ENCODE measurements at regions not wholly inside any gene's neighbourhood (a gene's known extent, or its start where the extent isn't known, plus 50 kb on each side); places are given as distances from the start of the nearest gene placed in this dataset.
"Not testable (repeated sequence)": the region's sequence is repeated elsewhere in the genome, so short reads cannot be mapped to it uniquely, and the experiment has no call there.

GRCh38 chr14:30244348-30244747 lies 314.6 kb upstream of the G2E3 start:
- in situ Hi-C loops (cut with MboI); H3K4me2 ChIP-seq (ENCODE audit: control insufficient read depth, insufficient read depth); POLR2A ChIA-PET; FAIRE-seq; H2AFZ ChIP-seq (ENCODE audit: control insufficient read depth, low read depth, low read length); H3K27ac ChIP-seq (ENCODE audit: control insufficient read depth, insufficient read depth); H3K9me3 ChIP-seq (replicated peaks; ENCODE audit: control insufficient read depth, insufficient read depth, low read length); CTCF ChIA-PET; H3K27me3 ChIP-seq (replicated peaks in 1 of 2; ENCODE audit: control insufficient read depth in 2 of 2, insufficient read depth in 2 of 2, low read length in 1 of 2); H3K9ac ChIP-seq (ENCODE audit: control insufficient read depth, insufficient read depth, low read length); DNase-seq (ENCODE audit: low read depth, low spot score); H3K4me1 ChIP-seq (ENCODE audit: control insufficient read depth, insufficient read depth, low read length); H3K4me3 ChIP-seq; H3K79me2 ChIP-seq (ENCODE audit: control insufficient read depth, insufficient read depth, low read length); SMC1A ChIA-PET (ENCODE audit: uncharacterized antibody, unreplicated experiment); intact Hi-C loops (cut with micrococcal nuclease; ENCODE audit: unreplicated experiment); H4K20me1 ChIP-seq (ENCODE audit: control insufficient read depth, insufficient read depth); RAD21 ChIA-PET (ENCODE audit: unreplicated experiment); ATAC-seq; H3K36me3 ChIP-seq (ENCODE audit: control insufficient read depth in 2 of 2, insufficient read depth in 2 of 2, low read length in 1 of 2); BruUV-seq (replicated peaks): not testable (repeated sequence)
- 34% methylated on average over 4 of the region's 4 CpGs for whole genome bisulfite sequencing (ENCODE audit: insufficient coverage, insufficient replicate concordance, low lambda C conversion rate, missing lambda C conversion rate)

- CTCF ChIA-PET, result interaction anchor here (1.2 kb wide), 1 partner anchor 20 kb away, joined by 3 read pairs; no protein-coding TSS in a partner anchor
- intact Hi-C loops (cut with micrococcal nuclease; ENCODE audit: unreplicated experiment), result no loop called here
- Histone ChIP-seq H4K20me1 (ENCODE audit: control insufficient read depth, insufficient read depth) (no peaks in the 10 kb centered on the region), H3K9me3 (replicated peaks; ENCODE audit: control insufficient read depth, insufficient read depth, low read length) (no peaks in the 10 kb centered on the region), H3K9ac (ENCODE audit: control insufficient read depth, insufficient read depth, low read length) (no peak overlapping the region), H3K4me2 (ENCODE audit: control insufficient read depth, insufficient read depth) (no peak overlapping the region), H3K36me3 (ENCODE audit: control insufficient read depth in 2 of 2, insufficient read depth in 2 of 2, low read length in 1 of 2) (no peaks in the 10 kb centered on the region), H3K4me1 (ENCODE audit: control insufficient read depth, insufficient read depth, low read length) (no peaks in the 10 kb centered on the region), H3K27me3 (replicated peaks in 1 of 2; ENCODE audit: control insufficient read depth in 2 of 2, insufficient read depth in 2 of 2, low read length in 1 of 2) (no peaks in the 10 kb centered on the region), H2AFZ (ENCODE audit: control insufficient read depth, low read depth, low read length) (no peak overlapping the region), H3K4me3 (no peak overlapping the region), H3K27ac (ENCODE audit: control insufficient read depth, insufficient read depth) (no peak overlapping the region), H3K79me2 (ENCODE audit: control insufficient read depth, insufficient read depth, low read length) (no peaks in the 10 kb centered on the region)
- TF ChIP-seq STAT3 (IDR thresholded peaks at IDR 0.05; ENCODE audit: low read depth, low read length), result no peak
- no peak for TF ChIP-seq STAT1 (conservative IDR thresholded peaks at IDR 0.05)
- no peak for TF ChIP-seq WRNIP1 (IDR thresholded peaks at IDR 0.05; ENCODE audit: borderline replicate concordance, low read depth, low read length)
- no peak for TF ChIP-seq CREM (IDR thresholded peaks at IDR 0.05; ENCODE audit: low read depth)
- TF ChIP-seq RCOR1 (conservative IDR thresholded peaks at IDR 0.05; ENCODE audit: low read depth, low read length), result no peak
- no peak for TF ChIP-seq ZNF207 (IDR thresholded peaks at IDR 0.05; ENCODE audit: borderline replicate concordance)
- no peak for TF ChIP-seq EGR1 (IDR thresholded peaks at IDR 0.05; ENCODE audit: borderline replicate concordance in 1 of 2, low read depth in 2 of 2, low read length in 2 of 2)
- no peak for TF ChIP-seq NFYA (IDR thresholded peaks at IDR 0.05; ENCODE audit: borderline replicate concordance, low read depth, low read length)
- TF ChIP-seq GABPA (IDR thresholded peaks at IDR 0.05; ENCODE audit: low read depth), result no peak
- TF ChIP-seq YBX1 (IDR thresholded peaks at IDR 0.05), result no peak
- no peak for TF ChIP-seq E2F8 (IDR thresholded peaks at IDR 0.05; ENCODE audit: low read depth, partially characterized antibody)
- no peak for TF ChIP-seq MLLT1 (IDR thresholded peaks at IDR 0.05)
- no peak for TF ChIP-seq RB1 (IDR thresholded peaks at IDR 0.05; ENCODE audit: borderline replicate concordance)
- no peak for TF ChIP-seq POU2F2 (IDR thresholded peaks at IDR 0.05; ENCODE audit: borderline replicate concordance, low read depth, low read length)
- RAD21 ChIA-PET (ENCODE audit: unreplicated experiment), result no interaction called here
- no TSS peak for BruUV-seq (replicated peaks)
- FAIRE-seq (no peak), DNase-seq (ENCODE audit: low read depth, low spot score) (no peak), ATAC-seq (no peak)
- in situ Hi-C loops (cut with MboI), result no loop called here
- SMC1A ChIA-PET (ENCODE audit: uncharacterized antibody, unreplicated experiment), result no interaction called here
- POLR2A ChIA-PET, result no interaction called here
These were observed 307.9 kb upstream of the G2E3 start for GRCh38 chr14:30251017-30251416.

Data from GM12878 (cell line).